ENCODE measurements at regions not wholly inside any gene's neighbourhood (a gene's known extent, or its start where the extent isn't known, plus 50 kb on each side); places are given as distances from the start of the nearest gene placed in this dataset.

- H3K27ac ChIP-seq (ENCODE audit: insufficient read length, low read depth, low read length) = no peak overlapping the region
- no peak overlapping the region for H3K4me2 ChIP-seq (ENCODE audit: insufficient read depth, insufficient read length, low read length)
- no peak overlapping the region for H3K18ac ChIP-seq (ENCODE audit: insufficient read length, low read depth, low read length)
- Mint-ChIP-seq H3K4me3 (no peak overlapping the region), H3K27me3 (ENCODE audit: low read depth) (no peaks in the 10 kb centered on the region), H3K9me3 (peaks cover 0 to 9% of the 10 kb centered on the region in 2 experiments; a peak in 2 of 5 replicates), H3K36me3 (ENCODE audit: insufficient read depth in 1 of 3, low read depth in 3 of 3) (peaks cover 0 to 2% (median 0%) of the 10 kb centered on the region in 3 experiments; a peak in 1 of 7 replicates), H3K27ac (no peak overlapping the region), H3K4me1 (no peaks in the 10 kb centered on the region)
- H3K23ac ChIP-seq (ENCODE audit: insufficient read length, low read depth, low read length) = no peak overlapping the region
- H4K20me1 ChIP-seq (ENCODE audit: control insufficient read depth, insufficient read depth, insufficient read length) = no peaks in the 10 kb centered on the region
- H4K91ac ChIP-seq (ENCODE audit: insufficient read length, low read depth, low read length) = no peak overlapping the region
- H2AFZ ChIP-seq (ENCODE audit: low read length) = no peak overlapping the region
- no peak overlapping the region for H4K8ac ChIP-seq (replicated peaks; ENCODE audit: insufficient read length, low read depth, low read length)
- no peak overlapping the region for H2BK12ac ChIP-seq (ENCODE audit: insufficient read length, low read depth, low read length)
- H4K5ac ChIP-seq (ENCODE audit: insufficient read length, low read depth, low read length) = no peak overlapping the region
- H3K79me2 ChIP-seq (ENCODE audit: insufficient read depth, low read length) = no peaks in the 10 kb centered on the region
- no peak overlapping the region for H2BK15ac ChIP-seq (ENCODE audit: low read depth, low read length)
- no peaks in the 10 kb centered on the region for H3K23me2 ChIP-seq (ENCODE audit: insufficient read length, low read depth, low read length, poor library complexity, severe bottlenecking)
- no peak for DNase-seq
- H2BK20ac ChIP-seq (ENCODE audit: low read depth, low read length, poor library complexity, severe bottlenecking) = no peak overlapping the region
- no peaks in the 10 kb centered on the region for H3K27me3 ChIP-seq (ENCODE audit: insufficient read depth, low read length)
- no peak overlapping the region for H2BK5ac ChIP-seq (ENCODE audit: insufficient read length, low read length)
- H2BK120ac ChIP-seq (ENCODE audit: low read depth, low read length, poor library complexity, severe bottlenecking) = no peak overlapping the region
- H3K14ac ChIP-seq (ENCODE audit: insufficient read depth, low read length) = no peak overlapping the region
- H3K79me1 ChIP-seq (ENCODE audit: insufficient read depth, low read depth, low read length, poor library complexity, severe bottlenecking) = no peaks in the 10 kb centered on the region
- no peak overlapping the region for H3K9ac ChIP-seq (ENCODE audit: extremely low read depth, insufficient read length, low read length)
- H2AK5ac ChIP-seq (ENCODE audit: insufficient read length, low read length) = no peak overlapping the region
- no peaks in the 10 kb centered on the region for H3K4me1 ChIP-seq (ENCODE audit: insufficient read depth, low read length)
- TF ChIP-seq, protein P1, sequence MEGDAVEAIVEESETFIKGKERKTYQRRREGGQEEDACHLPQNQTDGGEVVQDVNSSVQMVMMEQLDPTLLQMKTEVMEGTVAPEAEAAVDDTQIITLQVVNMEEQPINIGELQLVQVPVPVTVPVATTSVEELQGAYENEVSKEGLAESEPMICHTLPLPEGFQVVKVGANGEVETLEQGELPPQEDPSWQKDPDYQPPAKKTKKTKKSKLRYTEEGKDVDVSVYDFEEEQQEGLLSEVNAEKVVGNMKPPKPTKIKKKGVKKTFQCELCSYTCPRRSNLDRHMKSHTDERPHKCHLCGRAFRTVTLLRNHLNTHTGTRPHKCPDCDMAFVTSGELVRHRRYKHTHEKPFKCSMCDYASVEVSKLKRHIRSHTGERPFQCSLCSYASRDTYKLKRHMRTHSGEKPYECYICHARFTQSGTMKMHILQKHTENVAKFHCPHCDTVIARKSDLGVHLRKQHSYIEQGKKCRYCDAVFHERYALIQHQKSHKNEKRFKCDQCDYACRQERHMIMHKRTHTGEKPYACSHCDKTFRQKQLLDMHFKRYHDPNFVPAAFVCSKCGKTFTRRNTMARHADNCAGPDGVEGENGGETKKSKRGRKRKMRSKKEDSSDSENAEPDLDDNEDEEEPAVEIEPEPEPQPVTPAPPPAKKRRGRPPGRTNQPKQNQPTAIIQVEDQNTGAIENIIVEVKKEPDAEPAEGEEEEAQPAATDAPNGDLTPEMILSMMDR (conservative IDR thresholded peaks at IDR 0.05) = no peak
- no peak overlapping the region for H3K4ac ChIP-seq (ENCODE audit: low read depth, low read length)
- WGBS (ENCODE audit: extremely low coverage, insufficient read length, low lambda C conversion rate) = no CpG with 5 or more reads among the region's 5 CpGs
- H3T11ph ChIP-seq (ENCODE audit: low read length) = no peak overlapping the region
- no peak overlapping the region for H3K56ac ChIP-seq (ENCODE audit: insufficient read length, low read depth, low read length)
- H3K9me3 ChIP-seq (ENCODE audit: control insufficient read depth, low read depth, low read length) = no peaks in the 10 kb centered on the region
These were observed 392.7 kb downstream of the CDH9 start for GRCh38 chr5:26645659-26646058.
